RKO (cell line): ENCODE measurements at regions not wholly inside any gene's neighbourhood (a gene's known extent, or its start where the extent isn't known, plus 50 kb on each side); places are given as distances from the start of the nearest gene placed in this dataset.
"Not testable (repeated sequence)": the region's sequence is repeated elsewhere in the genome, so short reads cannot be mapped to it uniquely, and the experiment has no call there.

Experiments used
- DNase-seq: peaks from one replicate; pipeline ENCODE4 v3.0.0-alpha.2; 2016; ENCODE audit warnings: low spot score

GRCh38 chr2:132318481-132318880, 98.1 kb upstream of the GPR39 start:
- not testable (repeated sequence) for DNase-seq

GRCh38 chr2:132324005-132324404, 92.6 kb upstream of the GPR39 start:
- DNase-seq, result not testable (repeated sequence)

- not testable (repeated sequence) for DNase-seq
Observed at GRCh38 chr2:132332345-132333033, 84.1 kb upstream of the GPR39 start.

- peak; percentile 85 for DNase-seq
Observed at GRCh38 chr2:132337135-132337534, 79.5 kb upstream of the GPR39 start.

- peak; percentile 51 for DNase-seq
Observed at GRCh38 chr2:132337844-132338243, 78.8 kb upstream of the GPR39 start.

- DNase-seq, result peak; percentile 86
Observed at GRCh38 chr2:132347041-132347780, 69.4 kb upstream of the GPR39 start.

- DNase-seq, result peak; percentile 71
Observed at GRCh38 chr2:132349092-132349687, 67.4 kb upstream of the GPR39 start.

GRCh38 chr2:132351668-132352067, 64.9 kb upstream of the GPR39 start:
- not testable (repeated sequence) for DNase-seq

- peak; percentile 59 for DNase-seq
Observed at GRCh38 chr2:132352481-132353001, 64.1 kb upstream of the GPR39 start.

GRCh38 chr2:132353380-132353779, 63.2 kb upstream of the GPR39 start:
- peak; percentile 38 for DNase-seq

GRCh38 chr2:132360964-132361363, 55.6 kb upstream of the GPR39 start:
- DNase-seq, result not testable (repeated sequence)

- DNase-seq, result not testable (repeated sequence)
Observed at GRCh38 chr2:132361498-132361897, 55.1 kb upstream of the GPR39 start.

- DNase-seq, result not testable (repeated sequence)
Observed at GRCh38 chr2:132363352-132363751, 53.3 kb upstream of the GPR39 start.

- DNase-seq, result not testable (repeated sequence)
Observed at GRCh38 chr2:132365963-132366362, 50.6 kb upstream of the GPR39 start.

- no peak for DNase-seq
Observed at GRCh38 chr2:132366421-132367180, 50.0 kb upstream of the GPR39 start.
